HG02759 (cell line): ENCODE measurements at regions not wholly inside any gene's neighbourhood (a gene's known extent, or its start where the extent isn't known, plus 50 kb on each side); places are given as distances from the start of the nearest gene placed in this dataset.

Experiments used
- ATAC-seq: cut with Tn5 transposase; IDR thresholded peaks from one replicate; pipeline ENCODE4 v1.9.1; 2021; ENCODE audit warnings: mild to moderate bottlenecking, moderate library complexity; ENCODE audit not compliant: unreplicated experiment

DNA sequence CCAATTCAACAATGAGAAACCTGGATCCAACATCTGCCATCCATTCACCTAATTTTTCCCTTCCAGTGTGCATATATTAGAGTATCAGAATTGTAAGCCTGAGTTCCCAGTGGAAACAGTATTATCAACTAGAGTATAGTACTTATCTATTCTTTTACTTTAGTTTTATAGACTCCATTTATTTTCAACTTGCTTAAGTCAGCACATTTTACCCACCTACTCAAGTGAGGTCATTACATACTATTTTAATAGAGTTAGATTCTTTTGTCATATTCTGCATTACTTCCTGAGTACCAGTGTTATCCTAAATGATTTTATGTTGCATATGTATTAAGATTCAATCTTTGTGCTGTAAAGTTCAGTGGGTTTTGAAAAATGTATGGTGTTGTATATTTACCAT, 1393.3 kb downstream of the MAT2B start:
- ATAC-seq: no peak

DNA sequence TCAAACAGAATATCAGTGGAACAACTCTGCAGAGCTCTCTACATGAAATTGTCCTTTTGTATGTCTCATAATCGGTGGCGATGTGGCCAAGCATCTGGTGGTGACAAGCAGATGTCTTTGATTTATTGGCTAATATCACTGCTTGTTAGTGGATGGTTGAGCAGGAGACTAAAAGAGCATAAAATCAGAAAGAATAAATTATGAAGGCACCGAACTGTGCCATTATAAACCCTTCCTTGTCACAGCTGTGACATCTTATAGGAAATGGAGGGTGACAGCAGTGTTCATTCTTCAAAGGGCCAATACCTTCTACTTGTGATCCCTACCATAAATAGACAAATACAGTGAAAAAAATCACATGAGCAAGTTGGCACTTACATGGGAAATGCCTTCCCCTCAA, 1404.3 kb downstream of the MAT2B start:
- no peak for ATAC-seq

DNA sequence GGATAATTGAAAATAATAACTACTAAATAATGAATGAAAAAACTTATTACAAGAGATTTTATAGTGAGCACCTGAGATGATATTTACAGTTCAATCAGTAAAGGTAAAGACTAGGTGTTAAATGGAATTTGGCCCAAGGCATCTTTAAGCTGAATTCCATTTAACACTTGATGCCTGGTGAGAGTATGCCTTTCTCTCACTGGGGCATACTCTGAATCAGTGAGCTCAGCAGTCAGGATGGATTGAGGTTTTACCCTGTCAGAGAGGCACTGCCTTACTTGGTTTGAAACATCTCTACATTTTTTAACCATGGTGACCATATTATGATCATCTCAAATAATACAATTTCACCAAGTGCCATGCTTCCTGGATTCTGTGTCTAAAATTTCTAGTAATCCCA, 1416.3 kb downstream of the MAT2B start:
- no peak for ATAC-seq

DNA sequence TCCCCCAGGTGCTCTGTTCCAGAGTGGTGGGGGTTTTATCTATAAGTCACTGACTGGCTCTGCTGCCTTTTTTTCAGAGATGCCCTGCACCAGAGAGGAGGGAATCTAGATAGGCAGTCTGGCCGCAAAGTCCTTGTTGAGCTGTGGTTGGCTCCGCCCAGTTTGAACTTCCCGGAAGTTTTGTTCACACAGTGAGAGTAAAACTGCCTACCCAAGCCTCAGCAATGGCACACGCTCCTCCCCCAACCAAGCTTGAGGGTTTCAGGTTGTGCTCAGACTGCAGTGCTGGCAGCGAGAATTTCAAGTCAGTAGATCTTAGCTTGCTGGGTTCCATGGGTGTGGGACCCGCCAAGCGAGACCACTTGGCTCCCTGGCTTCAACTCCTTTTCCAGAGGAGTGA, 1428.6 kb downstream of the MAT2B start:
- no peak for ATAC-seq

DNA sequence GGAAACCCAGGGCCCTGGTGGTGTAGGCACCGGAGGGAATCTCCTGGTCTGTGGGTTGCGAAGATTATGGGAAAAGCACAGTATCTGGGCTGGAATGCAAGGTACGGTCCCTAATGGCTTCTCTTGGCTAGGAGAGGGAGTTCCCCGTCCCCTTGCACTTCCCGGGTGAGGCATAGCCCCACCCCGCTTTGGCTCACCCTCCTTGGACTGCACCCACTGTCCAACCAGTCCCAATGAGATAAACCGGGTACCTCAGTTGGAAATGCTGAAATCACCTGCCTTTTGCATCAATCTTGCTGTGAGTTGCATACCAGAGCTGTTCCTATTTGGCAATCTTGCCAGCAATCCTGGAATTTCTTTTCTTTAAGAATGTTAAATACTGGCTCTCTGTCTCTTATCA, 1429.1 kb downstream of the MAT2B start:
- no peak for ATAC-seq

DNA sequence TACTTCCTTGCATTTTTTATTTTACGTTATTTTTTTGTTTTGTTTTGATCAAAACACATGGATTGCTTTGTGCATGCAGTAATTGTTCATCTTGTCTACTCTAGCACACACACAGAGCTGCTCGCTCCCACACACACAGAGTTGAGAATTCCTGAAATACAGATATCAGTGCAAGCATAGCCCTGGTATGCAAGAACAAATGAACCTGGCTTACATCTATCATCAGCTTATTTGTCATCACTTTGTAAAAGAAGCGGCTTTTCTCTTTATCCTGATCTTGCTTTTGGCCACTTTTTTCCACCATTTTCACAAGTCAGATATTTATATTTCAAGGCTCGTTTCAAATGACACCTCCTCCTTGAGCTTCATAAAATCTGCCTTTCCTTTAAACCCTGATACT, 1435.7 kb downstream of the MAT2B start:
- no peak for ATAC-seq

DNA sequence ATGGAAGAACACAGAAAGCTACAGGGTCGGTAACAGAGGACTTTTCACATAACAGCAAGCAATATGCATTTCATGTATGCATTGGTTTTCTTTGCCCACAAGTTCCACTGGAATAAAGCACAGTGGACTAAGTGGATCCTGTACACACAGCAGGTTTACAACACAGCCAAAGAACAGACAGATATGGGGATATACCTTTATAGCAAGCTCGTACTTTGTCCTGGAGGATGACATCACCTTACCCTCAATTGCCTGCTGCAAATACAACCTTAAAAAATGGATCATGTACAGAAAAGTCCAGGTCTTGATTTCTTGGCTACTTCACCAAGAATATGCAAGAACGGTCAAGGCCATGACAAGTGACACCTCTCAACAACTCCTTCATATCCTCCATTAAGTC, 1445.5 kb downstream of the MAT2B start:
- no peak for ATAC-seq

DNA sequence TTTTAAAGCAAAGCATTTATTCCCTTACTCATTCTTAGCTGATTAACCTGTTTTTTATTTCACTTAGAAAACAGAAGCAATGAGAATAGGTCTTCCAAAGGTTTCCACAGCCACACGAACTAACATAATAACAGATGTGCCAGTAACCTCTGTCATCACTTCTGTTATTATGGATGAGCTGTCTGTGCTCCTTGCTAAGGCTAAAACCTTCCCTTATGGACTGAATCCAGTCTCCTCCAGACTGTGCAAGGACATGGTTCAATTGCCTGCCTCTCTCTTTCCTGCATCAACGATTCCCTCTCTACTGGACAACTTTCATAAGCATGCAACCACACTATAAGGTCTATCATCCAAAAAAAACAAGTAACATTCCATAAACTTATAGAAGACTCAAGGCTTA, 1446.2 kb downstream of the MAT2B start:
- ATAC-seq: no peak

DNA sequence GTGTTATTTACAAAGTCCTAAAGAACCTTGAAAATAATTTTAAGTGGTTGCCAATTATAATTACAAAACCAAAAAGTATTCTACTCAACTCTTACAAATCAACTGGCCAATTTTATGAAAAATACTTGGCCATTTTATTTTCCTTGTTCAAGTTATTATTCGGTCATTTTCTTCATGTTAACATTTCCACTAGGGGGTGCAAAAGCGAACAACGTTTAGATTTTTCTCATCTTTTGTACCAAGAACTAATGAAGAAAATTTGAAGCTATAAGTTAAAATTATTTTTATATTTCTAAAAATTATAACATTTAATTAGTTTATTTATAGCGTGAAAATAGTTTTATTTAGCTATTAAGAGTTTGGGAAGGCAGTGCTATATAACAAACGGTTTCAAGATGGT, 1453.3 kb downstream of the MAT2B start:
- ATAC-seq: no peak

DNA sequence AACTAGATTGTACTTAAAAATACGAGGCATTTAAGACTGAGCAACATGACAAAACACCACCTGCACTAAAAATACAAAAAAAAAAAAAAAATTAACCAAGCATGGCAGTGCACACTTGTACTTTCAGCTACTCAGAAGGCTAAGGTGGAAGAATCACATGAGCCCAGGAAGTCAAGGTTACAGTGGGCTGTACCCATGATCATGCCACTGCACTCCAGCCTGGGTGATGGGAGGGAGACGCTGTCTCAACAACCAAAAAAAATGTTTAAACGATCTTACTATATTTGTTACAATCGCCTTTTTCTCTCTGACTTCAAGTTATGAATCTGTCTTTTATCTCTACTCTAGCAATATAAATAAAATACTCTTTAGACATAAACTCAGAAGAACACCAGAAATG, 1454.3 kb downstream of the MAT2B start:
- no peak for ATAC-seq

DNA sequence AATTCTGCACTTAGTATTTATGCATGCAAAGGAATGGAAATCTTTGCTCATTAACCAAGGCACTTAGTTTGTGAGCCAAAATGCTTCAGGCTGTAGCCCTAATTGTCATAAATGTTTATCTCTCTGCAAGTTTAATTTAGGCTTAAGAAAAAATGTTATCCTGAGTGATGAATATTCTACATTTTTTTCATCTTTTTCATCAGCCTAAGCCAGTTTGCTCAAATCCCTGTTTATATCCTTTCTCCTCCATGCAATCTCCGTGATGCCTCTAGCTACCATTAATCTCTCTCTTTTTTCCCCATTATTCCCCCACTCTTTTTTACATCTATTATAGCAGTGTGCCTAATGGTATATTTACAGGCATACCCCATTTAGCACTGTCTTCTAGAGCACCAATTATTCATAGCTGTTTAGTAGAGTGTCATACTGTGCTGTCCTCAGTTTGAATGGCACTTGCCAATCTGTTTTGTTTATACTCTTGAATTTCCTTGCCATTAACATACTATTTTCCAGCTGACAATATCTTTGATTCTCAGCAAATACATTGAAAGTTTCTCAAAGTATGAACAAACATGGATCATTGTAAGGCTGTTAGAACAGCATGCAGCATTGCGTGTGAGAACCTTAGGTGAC, 1457.0 kb downstream of the MAT2B start:
- no peak for ATAC-seq

DNA sequence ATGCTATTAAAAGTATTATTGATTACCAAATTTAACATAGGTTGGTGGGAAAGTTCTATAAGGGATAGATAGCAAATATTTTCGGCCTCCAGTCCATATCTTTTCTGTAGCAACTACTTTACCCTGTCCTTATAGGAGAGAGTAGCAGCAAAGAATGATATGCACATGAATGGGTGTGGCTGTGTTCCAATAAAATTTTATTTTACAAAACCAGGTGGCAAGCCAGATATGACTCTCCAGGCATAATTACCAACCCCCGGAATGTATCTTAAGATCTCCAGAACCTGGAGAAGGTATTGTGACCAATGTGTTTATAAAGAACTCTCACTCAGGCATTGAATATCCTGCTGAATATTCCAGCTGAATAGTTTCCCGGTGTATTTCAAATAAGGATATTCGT, 1461.2 kb downstream of the MAT2B start:
- ATAC-seq: no peak

DNA sequence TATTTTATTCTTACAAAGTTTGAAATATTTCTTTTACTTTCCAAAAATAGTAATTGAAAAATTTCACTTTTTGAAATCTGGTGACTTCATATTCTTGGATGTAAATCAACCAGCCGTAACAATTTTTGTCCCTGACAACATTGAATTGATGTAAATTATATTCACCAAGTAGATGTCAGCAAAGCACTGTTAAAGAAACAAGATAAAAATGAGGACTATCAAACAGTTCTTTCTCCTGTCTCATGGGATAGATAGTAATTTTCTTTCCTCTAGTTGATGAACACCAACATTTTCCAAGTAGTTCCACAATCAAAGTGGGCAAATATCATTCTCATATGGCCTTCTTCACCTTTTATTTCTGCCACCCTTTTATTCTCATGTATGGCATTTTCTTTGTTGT, 1461.9 kb downstream of the MAT2B start:
- ATAC-seq: no peak

DNA sequence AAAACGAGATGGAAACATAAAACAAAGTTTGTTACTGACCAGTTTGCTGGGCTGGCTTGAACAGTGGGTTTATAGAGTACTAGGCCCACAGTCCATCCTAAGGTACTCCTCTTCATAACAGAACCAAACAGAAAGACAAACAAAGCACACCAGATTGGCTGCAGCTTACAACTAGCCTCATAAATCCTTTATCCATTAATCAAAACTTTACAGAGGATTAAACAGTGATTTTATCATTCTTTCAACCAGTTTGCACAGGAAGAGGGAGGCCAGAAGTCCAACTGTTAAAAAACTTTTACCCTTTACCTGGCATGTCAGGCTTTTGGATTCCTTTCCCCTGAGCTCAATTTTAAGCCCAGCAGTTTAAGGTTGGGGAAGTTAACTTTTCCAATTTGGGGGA, 1467.6 kb downstream of the MAT2B start:
- no peak for ATAC-seq

DNA sequence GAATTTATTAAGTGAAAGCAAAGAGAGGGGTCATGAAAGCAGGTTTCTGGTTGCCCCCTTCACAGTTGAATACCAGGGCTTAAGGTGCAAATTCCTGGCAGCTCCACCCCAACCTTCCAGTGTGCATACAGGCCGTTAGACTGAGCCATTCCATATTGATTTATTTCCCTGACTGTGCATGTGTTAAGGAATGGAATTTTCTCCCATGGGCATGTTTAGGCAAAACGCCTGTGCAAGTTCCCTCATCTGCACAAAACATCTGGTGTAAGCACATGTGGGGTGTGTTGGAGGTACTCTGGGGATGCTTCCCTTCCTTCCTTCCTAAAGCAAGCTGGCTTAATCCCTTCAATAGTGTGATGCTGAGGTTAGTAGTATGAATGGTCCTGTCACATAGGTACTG, 1470.6 kb downstream of the MAT2B start:
- no peak for ATAC-seq

DNA sequence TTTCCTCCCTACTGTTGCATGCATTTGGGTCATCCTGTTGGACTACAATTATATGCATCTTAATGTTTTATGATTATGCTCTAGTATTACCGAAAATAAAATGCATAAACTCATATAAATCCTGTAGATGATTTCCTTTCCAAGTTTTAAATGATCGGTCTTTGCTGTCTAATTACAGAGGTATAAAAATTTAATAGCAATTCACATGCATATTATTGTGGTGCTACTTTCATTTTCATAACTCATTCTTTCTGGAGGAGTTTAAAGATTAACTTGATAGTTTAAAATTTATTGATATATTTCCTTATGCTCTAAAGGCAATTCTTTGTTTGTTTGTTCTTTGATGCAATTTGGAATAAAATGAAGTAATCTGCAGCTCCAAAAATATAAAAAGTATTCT, 1475.1 kb downstream of the MAT2B start:
- ATAC-seq: no peak

DNA sequence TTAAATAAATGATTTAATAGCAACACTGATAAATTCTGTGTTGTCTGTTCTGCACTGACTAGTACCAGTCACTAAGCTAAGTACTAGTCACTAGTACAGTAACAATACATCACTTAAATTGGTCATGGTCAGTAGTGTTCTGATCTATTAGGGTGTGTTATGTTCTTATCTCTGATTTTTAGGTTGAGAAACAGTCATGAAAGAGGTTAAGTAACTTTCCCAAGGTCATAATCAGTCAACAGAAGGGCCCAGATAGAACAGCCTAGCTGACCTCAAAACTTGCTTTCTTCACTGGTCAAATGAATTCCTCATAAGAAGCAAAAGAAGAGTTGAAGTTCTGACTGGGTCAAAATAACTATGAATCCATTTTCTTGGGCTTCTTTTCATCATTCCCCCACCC, 1492.7 kb downstream of the MAT2B start:
- no peak for ATAC-seq

DNA sequence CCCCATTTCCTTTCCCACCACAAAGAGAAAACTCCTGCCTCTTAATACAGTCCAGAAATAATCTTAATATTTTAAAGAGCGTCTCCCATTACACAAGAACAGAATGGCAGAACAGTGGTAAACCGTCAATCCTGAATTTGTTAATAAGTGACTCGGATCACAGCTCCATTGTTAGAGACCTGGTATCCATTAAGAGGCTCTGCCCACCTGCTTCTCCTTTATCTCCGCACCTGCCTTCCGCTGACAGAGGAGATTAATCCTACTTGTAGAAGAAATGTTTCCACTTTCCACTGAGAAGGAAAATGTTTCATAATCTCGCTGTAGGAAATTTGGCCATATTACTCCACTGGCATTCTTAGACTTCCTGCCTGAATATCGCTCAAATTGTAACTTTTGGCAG, 1493.2 kb downstream of the MAT2B start:
- ATAC-seq: no peak

DNA sequence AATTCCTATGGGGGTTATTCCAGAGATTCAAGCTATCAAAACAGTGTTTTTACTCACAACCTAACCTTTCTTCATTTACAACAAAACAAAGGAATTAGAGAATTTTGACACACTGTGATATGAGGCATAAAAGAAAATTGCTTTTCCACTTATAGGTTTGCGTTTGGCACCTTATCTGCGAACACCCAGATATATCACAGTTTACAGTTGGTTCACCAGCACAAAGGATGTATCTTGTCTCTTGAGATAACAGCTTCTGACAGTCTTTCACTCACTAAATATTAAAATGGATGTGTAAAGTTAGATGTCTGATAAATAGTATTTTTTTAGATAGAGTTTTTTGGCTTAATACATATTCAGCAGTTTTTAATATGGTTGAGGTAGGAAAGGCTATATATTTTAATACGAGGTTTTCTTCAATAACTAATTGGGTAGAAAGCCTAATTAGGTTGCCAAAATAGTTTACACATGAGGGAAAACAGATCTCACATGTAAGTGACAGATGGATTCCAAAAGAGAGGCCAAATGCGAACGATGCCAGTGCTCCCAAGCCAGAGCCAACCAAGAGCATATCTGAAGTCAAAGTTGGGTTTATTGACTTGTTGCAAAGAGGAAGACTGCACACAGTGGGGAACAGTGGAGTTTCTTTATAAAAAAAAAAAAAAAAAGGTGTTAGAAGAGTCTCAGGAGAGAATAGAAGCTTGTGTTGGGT, 1495.2 kb downstream of the MAT2B start:
- ATAC-seq: no peak

DNA sequence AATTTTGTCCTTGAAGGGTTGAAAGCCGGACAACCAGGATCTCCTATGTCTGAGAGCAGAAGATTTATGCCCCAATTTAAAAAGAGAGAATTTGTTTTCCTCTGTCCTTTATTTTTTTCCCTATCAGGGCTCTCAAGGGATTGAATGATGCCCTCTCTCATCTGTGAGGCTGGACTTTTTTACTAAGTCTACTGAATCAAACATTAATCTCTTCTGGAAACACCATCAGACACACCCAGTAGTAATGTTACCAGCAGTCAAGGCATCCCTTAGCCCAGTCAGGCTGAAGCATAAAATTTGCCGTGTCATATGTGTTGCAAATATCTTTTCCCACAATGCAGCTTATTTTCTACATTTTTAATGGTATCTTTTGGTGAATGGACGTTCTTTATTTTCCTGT, 1497.9 kb downstream of the MAT2B start:
- ATAC-seq: no peak

DNA sequence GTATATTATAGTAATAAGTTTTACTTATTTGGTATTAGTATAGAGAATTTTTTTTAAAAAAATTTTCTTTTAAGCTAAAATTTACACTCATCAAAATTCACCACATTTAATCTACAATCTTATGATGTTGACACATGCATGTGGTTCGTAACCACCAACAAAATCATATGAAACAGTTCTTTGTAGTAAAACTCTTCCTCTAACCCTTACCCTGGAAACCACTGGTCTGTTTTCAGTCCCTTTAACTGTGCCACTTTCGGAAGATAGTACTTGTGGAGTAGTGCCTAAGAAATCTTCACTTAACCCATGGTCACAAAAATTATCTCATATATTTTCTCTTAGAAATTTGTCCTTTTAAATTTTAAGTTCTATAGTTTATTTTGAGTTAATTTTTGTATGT, 1498.8 kb downstream of the MAT2B start:
- ATAC-seq: no peak

DNA sequence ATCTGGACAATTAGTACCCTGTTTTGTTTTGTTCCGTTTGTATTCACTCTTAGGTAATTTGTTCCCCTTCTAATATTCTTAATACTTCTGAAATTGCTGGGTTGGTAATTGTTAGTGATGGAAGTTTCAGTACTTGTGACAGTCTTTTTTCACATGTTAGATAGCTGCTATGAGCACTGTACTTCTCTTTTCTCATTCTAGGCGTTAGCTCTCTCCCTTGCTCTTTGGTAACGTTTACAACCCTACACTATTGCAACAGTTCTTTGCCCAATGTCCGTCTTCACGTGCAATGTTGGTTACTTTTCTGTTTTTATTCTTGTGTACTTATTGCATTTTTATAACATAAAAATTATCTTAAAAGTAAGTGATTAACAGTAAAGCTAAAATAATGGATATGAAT, 1509.0 kb downstream of the MAT2B start:
- no peak for ATAC-seq

DNA sequence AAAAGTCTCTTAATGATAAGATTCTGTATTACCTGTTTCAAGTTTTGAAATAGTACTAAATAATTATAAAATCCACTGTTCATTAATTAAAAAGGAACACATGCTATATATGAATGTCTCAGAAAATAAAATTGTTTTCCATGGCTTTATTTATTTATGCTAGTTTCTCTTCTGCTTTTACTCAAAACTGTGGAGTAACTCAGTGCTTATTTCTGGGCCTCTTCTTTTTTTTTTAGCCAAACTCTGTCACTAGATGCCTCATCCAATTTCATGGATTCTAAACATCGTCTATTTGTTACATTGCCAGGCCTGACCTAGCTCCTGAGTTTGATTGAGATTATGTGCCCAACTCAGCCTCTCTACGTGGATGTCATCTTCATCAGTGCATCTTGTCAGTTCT, 1509.7 kb downstream of the MAT2B start:
- ATAC-seq: no peak
